Colonic mucosa (tissue), 4 donors: ENCODE measurements at regions not wholly inside any gene's neighbourhood (a gene's known extent, or its start where the extent isn't known, plus 50 kb on each side); places are given as distances from the start of the nearest gene placed in this dataset.

Experiments used
- DNase-seq: peaks from one replicate; pipeline ENCODE4 v3.0.0-alpha.2; 2020
- H3K27ac ChIP-seq: fragments of 200-600 bp; one replicate; pipeline ENCODE4 v1.8.0; 2021
- H3K27me3 ChIP-seq: fragments of 200-600 bp; one replicate; pipeline ENCODE4 v1.8.0; 2021
- H3K36me3 ChIP-seq: fragments of 200-600 bp; one replicate; pipeline ENCODE4 v1.8.0; 2021
- H3K4me1 ChIP-seq: fragments of 200-600 bp; one replicate; pipeline ENCODE4 v1.8.0; 2021; ENCODE audit warnings: mild to moderate bottlenecking
- H3K4me3 ChIP-seq: fragments of 200-600 bp; one replicate; pipeline ENCODE4 v1.8.0; 2021
- H3K9ac ChIP-seq, 2 donors: one replicate each; pipeline ENCODE4 v1.7.0; 2013; ENCODE audit warnings: control low read depth in 2 of 2, low read depth in 2 of 2, low read length in 2 of 2
- H3K9me3 ChIP-seq: fragments of 200-600 bp; one replicate; pipeline ENCODE4 v1.8.0; 2021
- CTCF ChIP-seq: fragments of 200-600 bp; IDR thresholded peaks from one replicate; pipeline ENCODE4 v1.8.0; 2022; ENCODE audit warnings: antibody characterized with exemption, mild to moderate bottlenecking
- intact Hi-C: fragments of 100-400 bp; cut with DNase I; formaldehyde crosslinking; loops from one replicate; pipeline ENCODE4 v1.14.1; 2022
- donor health status: healthy.
- donor health status: DM: no; HTN: no; CAD: no.
- donor health status: DM: no; HTN: no; CAD: no.

- H3K4me3 ChIP-seq = no peak overlapping the region
- no peaks in the 10 kb centered on the region for H3K4me1 ChIP-seq
- H3K9me3 ChIP-seq = no peaks in the 10 kb centered on the region
- peak; percentile 29 for TF ChIP-seq CTCF
- no peak overlapping the region for H3K27ac ChIP-seq
- H3K9ac ChIP-seq = no peak overlapping the region
- intact Hi-C loops = no loop called here
- no peaks in the 10 kb centered on the region for H3K27me3 ChIP-seq
- DNase-seq = no peak
- H3K36me3 ChIP-seq = no peaks in the 10 kb centered on the region
These were observed 1183.2 kb upstream of the ACVR2A start for GRCh38 chr2:146661473-146662096.

GRCh38 chr2:146659976-146660375 is 1184.9 kb upstream of the ACVR2A start:
- no peak overlapping the region for H3K4me3 ChIP-seq
- no peaks in the 10 kb centered on the region for H3K4me1 ChIP-seq
- intact Hi-C loops = no loop called here
- DNase-seq = no peak
- TF ChIP-seq CTCF = no peak
- H3K36me3 ChIP-seq = no peaks in the 10 kb centered on the region
- H3K9ac ChIP-seq = no peak overlapping the region
- no peaks in the 10 kb centered on the region for H3K27me3 ChIP-seq
- no peaks in the 10 kb centered on the region for H3K9me3 ChIP-seq
- H3K27ac ChIP-seq = no peak overlapping the region

GRCh38 chr2:146652311-146652710 is 1192.5 kb upstream of the ACVR2A start:
- no peak for DNase-seq
- intact Hi-C loops = no loop called here
- no peaks in the 10 kb centered on the region for H3K27me3 ChIP-seq
- no peaks in the 10 kb centered on the region for H3K9me3 ChIP-seq
- H3K27ac ChIP-seq = no peak overlapping the region
- H3K36me3 ChIP-seq = no peaks in the 10 kb centered on the region
- H3K4me3 ChIP-seq = no peak overlapping the region
- H3K9ac ChIP-seq = no peak overlapping the region
- no peak for TF ChIP-seq CTCF
- no peaks in the 10 kb centered on the region for H3K4me1 ChIP-seq

GRCh38 chr2:146651361-146651760 is 1193.5 kb upstream of the ACVR2A start:
- no peaks in the 10 kb centered on the region for H3K9me3 ChIP-seq
- no peak overlapping the region for H3K27ac ChIP-seq
- TF ChIP-seq CTCF = no peak
- H3K9ac ChIP-seq = no peak overlapping the region
- H3K4me1 ChIP-seq = no peaks in the 10 kb centered on the region
- no peak overlapping the region for H3K4me3 ChIP-seq
- no peak for DNase-seq
- intact Hi-C loops = no loop called here
- no peaks in the 10 kb centered on the region for H3K27me3 ChIP-seq
- no peaks in the 10 kb centered on the region for H3K36me3 ChIP-seq

GRCh38 chr2:146642066-146642465 is 1202.8 kb upstream of the ACVR2A start:
- no peaks in the 10 kb centered on the region for H3K9me3 ChIP-seq
- no peak for TF ChIP-seq CTCF
- H3K36me3 ChIP-seq = no peaks in the 10 kb centered on the region
- H3K9ac ChIP-seq = no peak overlapping the region
- no peaks in the 10 kb centered on the region for H3K27me3 ChIP-seq
- no peak for DNase-seq
- no peak overlapping the region for H3K27ac ChIP-seq
- H3K4me3 ChIP-seq = no peak overlapping the region
- no peaks in the 10 kb centered on the region for H3K4me1 ChIP-seq
- intact Hi-C loops = no loop called here
